HEK293T (cell line): ENCODE measurements at regions not wholly inside any gene's neighbourhood (a gene's known extent, or its start where the extent isn't known, plus 50 kb on each side); places are given as distances from the start of the nearest gene placed in this dataset.

Source experiments
- ARNT ChIP-seq: fragments of 450-650 bp; IDR thresholded peaks from 2 replicates; pipeline ENCODE4 v1.6.1; 2017; ENCODE audit warnings: mild to moderate bottlenecking
- ELF4 ChIP-seq: fragments of 450-650 bp; IDR thresholded peaks from 2 replicates; pipeline ENCODE4 v1.6.1; 2017; ENCODE audit warnings: antibody characterized with exemption
- FOXA1 ChIP-seq: fragments of 450-650 bp; IDR thresholded peaks from 2 replicates; pipeline ENCODE4 v1.6.1; 2016; ENCODE audit warnings: mild to moderate bottlenecking
- FOXK2 ChIP-seq: fragments of 450-650 bp; IDR thresholded peaks from 2 replicates; pipeline ENCODE4 v1.6.1; 2016; ENCODE audit warnings: mild to moderate bottlenecking
- FOXM1 ChIP-seq: fragments of 450-650 bp; IDR thresholded peaks from 2 replicates; pipeline ENCODE4 v1.6.1; 2017; ENCODE audit warnings: mild to moderate bottlenecking, borderline replicate concordance
- HDGF ChIP-seq: fragments of 450-650 bp; IDR thresholded peaks from 2 replicates; pipeline ENCODE4 v1.6.1; 2017; ENCODE audit warnings: antibody characterized with exemption, borderline replicate concordance
- L3MBTL2 ChIP-seq: fragments of 450-650 bp; conservative IDR thresholded peaks from 2 replicates; pipeline ENCODE4 v1.6.1; 2016; ENCODE audit warnings: mild to moderate bottlenecking
- NFRKB ChIP-seq: fragments of 450-650 bp; IDR thresholded peaks from 2 replicates; pipeline ENCODE4 v1.6.1; 2016; ENCODE audit warnings: mild to moderate bottlenecking, moderate library complexity
- SP1 ChIP-seq: fragments of 450-650 bp; IDR thresholded peaks from 2 replicates; pipeline ENCODE4 v1.6.1; 2017
- SUZ12 ChIP-seq: fragments of 450-650 bp; IDR thresholded peaks from 2 replicates; pipeline ENCODE4 v1.6.1; 2016; ENCODE audit warnings: mild to moderate bottlenecking
- TARDBP ChIP-seq: fragments of 450-650 bp; IDR thresholded peaks from 2 replicates; pipeline ENCODE4 v1.6.1; 2016
- ZNF384 ChIP-seq: fragments of 450-650 bp; IDR thresholded peaks from 2 replicates; pipeline ENCODE4 v1.6.1; 2016
- TF ChIP-seq, protein P1 (sequence below): fragments of 450-650 bp; IDR thresholded peaks from 2 replicates; pipeline ENCODE4 v1.6.1; 2016

DNA sequence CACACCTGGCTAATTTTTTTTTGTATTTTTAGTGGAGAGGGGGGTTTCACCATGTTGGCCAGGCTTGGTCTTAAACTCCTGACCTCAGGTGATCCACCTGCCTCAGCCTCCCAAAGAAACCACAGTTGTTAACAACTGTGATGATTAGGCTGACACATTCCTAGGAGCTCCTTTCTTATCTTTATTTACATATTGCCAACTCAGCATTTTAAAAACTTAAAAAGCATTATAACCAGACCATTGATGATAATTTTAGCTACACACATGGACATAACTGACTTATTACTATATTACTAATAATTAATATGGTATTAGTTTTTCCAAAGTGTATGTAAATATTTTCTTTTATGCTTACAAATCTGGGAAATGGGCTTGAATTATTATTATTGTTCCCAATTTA is 82.9 kb upstream of the FAT3 start:
- TF ChIP-seq SP1 (no peak), FOXK2 (no peak), FOXM1 (no peak), ZNF384 (no peak), ARNT (no peak), FOXA1 (no peak), SUZ12 (no peak), L3MBTL2 (no peak), HDGF (no peak), ELF4 (no peak), TARDBP (no peak), NFRKB (no peak)
- TF ChIP-seq, protein P1, sequence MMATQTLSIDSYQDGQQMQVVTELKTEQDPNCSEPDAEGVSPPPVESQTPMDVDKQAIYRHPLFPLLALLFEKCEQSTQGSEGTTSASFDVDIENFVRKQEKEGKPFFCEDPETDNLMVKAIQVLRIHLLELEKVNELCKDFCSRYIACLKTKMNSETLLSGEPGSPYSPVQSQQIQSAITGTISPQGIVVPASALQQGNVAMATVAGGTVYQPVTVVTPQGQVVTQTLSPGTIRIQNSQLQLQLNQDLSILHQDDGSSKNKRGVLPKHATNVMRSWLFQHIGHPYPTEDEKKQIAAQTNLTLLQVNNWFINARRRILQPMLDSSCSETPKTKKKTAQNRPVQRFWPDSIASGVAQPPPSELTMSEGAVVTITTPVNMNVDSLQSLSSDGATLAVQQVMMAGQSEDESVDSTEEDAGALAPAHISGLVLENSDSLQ, result no peak
